Activated B cell treated with CpG ODN at 0.5 μM for 24 hours (primary cell): ENCODE measurements at regions not wholly inside any gene's neighbourhood (a gene's known extent, or its start where the extent isn't known, plus 50 kb on each side); places are given as distances from the start of the nearest gene placed in this dataset.

Experiments used
- ATAC-seq: fragments of 200-7000 bp; cut with Tn5 transposase; one replicate; pipeline ENCODE4 v1.10.0; 2021; ENCODE audit warnings: low read depth, mild to moderate bottlenecking, moderate library complexity
- CTCF ChIA-PET: fragments of 350-600 bp; sonication (Branson Sonifier 250); formaldehyde crosslinking; loops from one replicate; lab custom pipeline; 2021; ENCODE audit warnings: antibody characterized with exemption; lab: Charles Lee
- POLR2A ChIA-PET: fragments of 350-600 bp; sonication (Branson Sonifier 250); formaldehyde crosslinking; loops from one replicate; lab custom pipeline; 2021; ENCODE audit warnings: antibody characterized with exemption; lab: Charles Lee
- DNase-seq: peaks from one replicate; pipeline ENCODE4 v3.0.0; 2022
- H3K27ac Mint-ChIP-seq: one replicate; pipeline ENCODE4 v1.8.0; 2020; ENCODE audit warnings: mixed read lengths
- H3K27me3 Mint-ChIP-seq: one replicate; pipeline ENCODE4 v1.8.0; 2021; ENCODE audit warnings: mixed read lengths
- H3K36me3 Mint-ChIP-seq: one replicate; pipeline ENCODE4 v1.8.0; 2021; ENCODE audit warnings: low read depth, mixed read lengths
- H3K4me1 Mint-ChIP-seq: one replicate; pipeline ENCODE4 v1.8.0; 2021; ENCODE audit warnings: mixed read lengths
- H3K4me3 Mint-ChIP-seq: one replicate; pipeline ENCODE4 v1.8.0; 2020; ENCODE audit warnings: mild to moderate bottlenecking, mixed read lengths
- H3K9me3 Mint-ChIP-seq: one replicate; pipeline ENCODE4 v1.8.0; 2020; ENCODE audit warnings: mixed read lengths
- CTCF ChIP-seq: fragments of 200-600 bp; IDR thresholded peaks from one replicate; pipeline ENCODE4 v1.8.0; 2022; ENCODE audit warnings: antibody characterized with exemption, mild to moderate bottlenecking
- intact Hi-C: fragments of 100-400 bp; cut with micrococcal nuclease; formaldehyde crosslinking; loops from one replicate; pipeline ENCODE4 v1.15.1; 2024

- no peaks in the 10 kb centered on the region for H3K4me1 Mint-ChIP-seq
- ChIA-PET POLR2A (no interaction called here), CTCF (interaction anchor here (1.2 kb wide), 1 partner anchor 130 kb away, joined by 3 read pairs; no protein-coding TSS in a partner anchor)
- TF ChIP-seq CTCF, result no peak
- intact Hi-C loops, result no loop called here
- no peak overlapping the region for H3K27ac Mint-ChIP-seq
- H3K36me3 Mint-ChIP-seq, result no peaks in the 10 kb centered on the region
- H3K4me3 Mint-ChIP-seq, result no peak overlapping the region
- no peaks in the 10 kb centered on the region for H3K9me3 Mint-ChIP-seq
- no peak for DNase-seq
- no peak for ATAC-seq
- peaks cover 6% of the 10 kb centered on the region for H3K27me3 Mint-ChIP-seq
Observed at GRCh38 chr18:47618758-47619157, 311.7 kb downstream of the SMAD2 start.

- no peak overlapping the region for H3K4me3 Mint-ChIP-seq
- ChIA-PET POLR2A (no interaction called here), CTCF (no interaction called here)
- DNase-seq, result no peak
- no peaks in the 10 kb centered on the region for H3K27me3 Mint-ChIP-seq
- H3K4me1 Mint-ChIP-seq, result no peaks in the 10 kb centered on the region
- H3K27ac Mint-ChIP-seq, result no peak overlapping the region
- H3K36me3 Mint-ChIP-seq, result no peaks in the 10 kb centered on the region
- H3K9me3 Mint-ChIP-seq, result no peaks in the 10 kb centered on the region
- intact Hi-C loops, result no loop called here
- no peak for TF ChIP-seq CTCF
- ATAC-seq, result no peak
Observed at GRCh38 chr18:47615043-47615442, 315.4 kb downstream of the SMAD2 start.

GRCh38 chr18:47613929-47614328 is 316.5 kb downstream of the SMAD2 start:
- ATAC-seq, result no peak
- POLR2A ChIA-PET, result no interaction called here

GRCh38 chr18:47611649-47612048 is 318.8 kb downstream of the SMAD2 start:
- intact Hi-C loops, result no loop called here
- Mint-ChIP-seq H3K4me1 (no peaks in the 10 kb centered on the region), H3K36me3 (no peaks in the 10 kb centered on the region), H3K4me3 (no peak overlapping the region), H3K9me3 (no peaks in the 10 kb centered on the region), H3K27ac (no peak overlapping the region), H3K27me3 (peaks cover 9% of the 10 kb centered on the region)
- TF ChIP-seq CTCF, result no peak
- ChIA-PET POLR2A (no interaction called here), CTCF (no interaction called here)
- ATAC-seq (no peak), DNase-seq (no peak)

More at GRCh38 chr18:47613929-47614328, 316.5 kb downstream of the SMAD2 start:
- no peak for DNase-seq
- CTCF ChIA-PET, result no interaction called here
- H3K9me3 Mint-ChIP-seq, result no peaks in the 10 kb centered on the region
- no peak for TF ChIP-seq CTCF
- no peak overlapping the region for H3K27ac Mint-ChIP-seq
- intact Hi-C loops, result no loop called here
- H3K36me3 Mint-ChIP-seq, result no peaks in the 10 kb centered on the region
- H3K4me1 Mint-ChIP-seq, result no peaks in the 10 kb centered on the region
- no peak overlapping the region for H3K4me3 Mint-ChIP-seq
- no peaks in the 10 kb centered on the region for H3K27me3 Mint-ChIP-seq

GRCh38 chr18:47606526-47606925 is 323.9 kb downstream of the SMAD2 start:
- TF ChIP-seq CTCF, result no peak

More at GRCh38 chr18:47606526-47606925, 323.9 kb downstream of the SMAD2 start:
- no peaks in the 10 kb centered on the region for H3K4me1 Mint-ChIP-seq
- ATAC-seq (no peak), DNase-seq (no peak)
- H3K4me3 Mint-ChIP-seq, result no peak overlapping the region
- CTCF ChIA-PET, result no interaction called here
- POLR2A ChIA-PET, result no interaction called here
- H3K36me3 Mint-ChIP-seq, result no peaks in the 10 kb centered on the region
- H3K9me3 Mint-ChIP-seq, result no peaks in the 10 kb centered on the region
- peaks cover 9% of the 10 kb centered on the region for H3K27me3 Mint-ChIP-seq
- no peak overlapping the region for H3K27ac Mint-ChIP-seq
- intact Hi-C loops, result no loop called here
